Fibroblast of skin of right biceps (primary cell): ENCODE measurements at regions not wholly inside any gene's neighbourhood (a gene's known extent, or its start where the extent isn't known, plus 50 kb on each side); places are given as distances from the start of the nearest gene placed in this dataset.
A peak's percentile ranks its signal among the peaks of the same experiment; 100 is the strongest.

ENCODE experiments used
- DNase-seq: peaks from one replicate; pipeline ENCODE4 v3.0.0-alpha.2; 2013

DNA sequence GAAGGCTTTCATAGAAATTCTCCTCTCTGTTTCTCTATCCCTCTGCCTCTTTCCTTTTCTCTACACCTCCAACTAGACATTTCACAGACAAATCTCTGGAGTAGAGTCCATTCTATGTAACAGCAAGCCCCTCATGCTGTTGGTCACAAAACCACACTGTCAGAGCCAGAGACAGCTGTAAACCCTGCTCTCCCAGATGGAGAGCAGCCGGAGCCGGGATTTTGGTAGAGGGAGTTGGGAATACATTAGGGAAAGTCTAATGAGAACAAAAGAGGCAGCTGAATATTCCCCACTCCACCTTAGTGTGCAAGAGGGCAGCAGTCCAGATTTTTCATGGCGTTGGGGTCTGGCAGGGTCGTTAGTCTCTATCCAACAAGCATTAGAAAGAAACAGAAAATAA lies 68.3 kb upstream of the EDN1 start:
- DNase-seq = no peak

DNA sequence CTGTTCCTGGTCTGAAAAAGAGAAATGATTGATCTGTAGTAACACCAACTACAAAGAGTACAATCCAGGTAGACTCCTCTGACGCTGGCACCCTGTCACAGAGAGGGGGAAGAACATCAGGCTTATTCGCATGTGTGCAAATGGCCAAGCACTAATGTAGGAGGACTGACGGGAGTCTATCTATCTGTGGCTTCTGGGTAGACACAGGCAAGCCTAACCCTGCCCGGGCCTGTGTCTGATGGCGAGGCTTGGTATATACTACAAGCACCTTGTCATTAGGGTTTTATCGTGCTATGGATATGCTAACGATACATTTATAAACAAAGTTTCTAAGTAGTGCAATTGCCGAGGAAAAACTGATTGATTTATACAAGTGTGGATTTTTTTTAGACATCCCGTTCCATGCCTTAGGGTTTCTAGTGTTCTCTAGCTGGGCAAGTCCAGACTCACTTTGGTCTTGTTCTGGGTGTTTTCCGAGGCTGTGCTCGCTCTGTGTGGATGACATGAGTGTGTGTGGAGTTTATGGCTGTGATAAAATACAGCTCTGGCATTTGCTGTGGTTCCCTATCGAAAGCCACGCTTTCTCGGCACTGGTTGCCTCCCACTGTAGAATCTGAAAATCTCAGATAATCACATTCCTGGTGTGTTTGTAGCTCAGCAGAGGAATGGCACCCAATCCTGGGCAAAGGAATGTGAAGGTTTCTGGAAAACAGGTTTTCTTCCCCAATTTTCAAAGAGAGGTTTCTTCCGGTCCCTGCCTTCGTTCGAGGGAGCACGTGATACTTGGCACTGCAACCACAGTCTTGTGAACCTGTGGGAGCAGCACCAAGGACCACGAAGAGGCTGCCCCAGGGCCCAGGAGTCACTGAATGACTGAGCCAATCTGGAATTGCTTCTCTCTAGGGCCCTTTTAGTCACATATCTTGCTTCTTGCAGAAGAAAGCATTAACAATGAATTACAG lies 67.5 kb upstream of the EDN1 start:
- DNase-seq = no peak

GRCh38 chr6:12223383-12223782 lies 66.8 kb upstream of the EDN1 start:
- no peak for DNase-seq

DNA sequence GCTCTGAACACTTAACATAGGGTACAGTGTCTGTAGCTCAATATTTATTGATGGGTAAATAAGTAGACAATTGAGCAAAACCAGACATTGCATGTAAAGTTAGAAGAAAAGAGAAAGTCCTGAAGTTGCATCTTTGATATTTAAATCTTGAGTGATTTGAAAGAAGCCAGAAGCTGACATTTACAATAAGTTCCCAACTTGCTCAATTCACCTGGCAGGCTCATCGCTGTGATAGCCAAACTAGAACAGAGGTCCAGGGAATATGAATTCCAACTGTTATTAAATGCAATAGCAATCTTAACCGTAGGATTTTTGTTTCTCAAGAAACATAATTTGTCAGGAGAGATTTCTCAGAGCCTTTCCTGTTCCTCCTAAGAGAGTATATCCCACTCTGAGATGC lies 65.9 kb upstream of the EDN1 start:
- DNase-seq = no peak

GRCh38 chr6:12228447-12229146 lies 61.6 kb upstream of the EDN1 start:
- DNase-seq = no peak

- no peak for DNase-seq
Observed at GRCh38 chr6:12229332-12229731, 60.8 kb upstream of the EDN1 start.

DNA sequence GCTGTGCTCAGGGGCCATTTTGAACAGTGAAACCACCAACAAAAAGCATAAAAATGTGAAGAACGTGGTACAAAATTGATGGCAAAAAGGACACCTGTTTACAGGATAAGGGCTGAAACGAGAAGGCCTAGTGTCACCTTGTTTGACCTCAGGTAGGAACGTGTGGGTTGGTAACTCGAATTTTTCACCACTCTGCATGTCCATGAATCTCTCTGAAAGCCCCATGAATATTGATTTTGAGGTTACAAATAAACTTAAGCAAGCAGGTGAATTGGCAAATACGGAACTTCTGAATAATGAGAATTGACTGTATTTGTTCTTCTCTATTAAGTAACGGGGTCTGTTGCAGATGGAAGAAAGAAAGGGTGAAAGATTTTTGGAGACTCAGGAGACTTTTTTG lies 59.6 kb upstream of the EDN1 start:
- DNase-seq = no peak

DNA sequence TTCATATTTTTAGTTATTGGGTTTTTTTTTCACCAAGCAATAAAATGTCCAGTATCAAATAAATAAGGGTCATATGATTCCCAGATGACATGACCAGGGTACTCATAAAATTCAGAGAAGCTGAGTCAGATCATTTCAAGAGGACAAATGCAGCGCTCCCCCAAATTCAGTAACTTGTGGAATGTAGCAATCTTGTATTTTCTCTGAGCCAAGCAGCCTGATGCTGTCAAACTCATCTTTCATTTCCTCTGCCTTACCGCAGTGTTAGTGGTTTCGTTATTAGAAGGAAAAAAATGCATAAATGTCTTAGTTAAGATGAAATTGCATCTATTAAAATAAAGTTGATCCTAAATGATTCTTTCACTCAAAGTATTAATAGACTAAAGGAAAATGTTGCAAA lies 57.8 kb upstream of the EDN1 start:
- peak; percentile 92 for DNase-seq

DNA sequence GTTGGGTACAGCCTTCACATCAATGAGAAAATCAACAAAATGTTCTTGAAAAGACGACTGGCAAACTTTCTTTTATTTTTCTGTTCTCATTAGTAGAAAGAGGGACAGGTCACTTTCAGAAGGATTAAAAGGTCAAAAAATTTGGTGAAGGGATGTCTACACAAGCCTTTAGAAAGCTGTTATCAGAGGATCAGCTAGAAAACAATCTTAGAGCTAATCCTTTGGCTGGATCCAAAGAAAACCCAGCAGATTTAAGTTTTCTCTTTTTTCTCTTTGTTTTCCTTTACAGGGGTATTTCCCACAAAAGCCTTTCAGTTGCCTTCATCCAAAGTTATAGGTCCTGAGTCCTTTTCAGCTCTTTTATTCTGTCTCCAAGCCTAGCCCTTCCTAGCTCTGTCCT lies 57.3 kb upstream of the EDN1 start:
- DNase-seq = no peak

DNA sequence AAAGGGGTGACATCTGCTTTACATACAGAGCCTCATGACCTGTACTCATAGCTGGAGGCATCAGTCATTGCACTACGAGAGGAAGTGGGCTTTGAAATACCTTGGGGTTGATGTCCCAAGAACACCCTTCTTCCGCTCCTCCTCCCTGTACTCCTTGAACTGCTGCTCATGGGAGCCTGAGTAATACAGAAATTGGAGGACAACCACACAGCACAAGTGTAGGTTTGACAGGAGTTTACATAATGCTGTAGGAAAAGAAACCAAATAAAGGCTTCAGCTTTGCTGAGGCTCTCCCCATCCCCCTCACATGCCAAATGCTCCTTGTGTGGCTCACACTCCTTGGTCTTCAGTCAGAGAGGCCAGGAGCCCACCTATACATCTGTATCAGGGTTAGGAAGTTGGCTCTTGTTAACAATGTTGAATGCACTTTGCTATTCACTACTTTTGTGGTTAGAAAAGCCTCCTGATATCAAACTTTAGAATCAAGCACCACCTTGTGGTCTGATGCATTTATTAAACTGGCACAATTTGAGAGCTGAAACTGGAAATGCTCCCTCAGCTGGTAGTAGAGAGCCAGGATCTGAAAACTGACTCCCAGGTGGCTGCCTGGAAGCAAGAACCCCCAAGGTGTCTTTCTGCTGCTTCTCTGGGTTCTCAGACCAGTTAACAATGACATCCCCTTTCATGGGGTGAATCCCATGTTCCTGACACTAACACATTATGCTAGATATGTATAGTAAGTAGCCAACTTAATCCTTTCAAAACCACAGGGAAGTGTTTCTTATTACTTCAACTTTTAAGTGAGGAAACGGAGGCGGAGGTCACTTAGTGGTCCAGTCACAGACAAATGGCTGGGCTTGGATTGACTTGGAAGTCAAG lies 56.2 kb upstream of the EDN1 start:
- peak; percentile 82 for DNase-seq

GRCh38 chr6:12235341-12235740 lies 54.8 kb upstream of the EDN1 start:
- DNase-seq = no peak

- DNase-seq = no peak
Observed at GRCh38 chr6:12238219-12238618, 51.9 kb upstream of the EDN1 start.
